Endothelial cell of umbilical vein (primary cell): ENCODE measurements at regions not wholly inside any gene's neighbourhood (a gene's known extent, or its start where the extent isn't known, plus 50 kb on each side); places are given as distances from the start of the nearest gene placed in this dataset.

Source experiments
- BruUV-seq: library from RNA; stranded (reverse); fragments of 400-500 nt; replicated peaks from 2 replicates; lab custom pipeline; 2021; lab: Mats Ljungman, UMichigan
- CTCF ChIA-PET: fragments of 300-600, 350-600 bp; sonication (Branson Sonifier 250); formaldehyde crosslinking; loops from one replicate; lab custom pipeline; 2021; ENCODE audit warnings: antibody characterized with exemption, inconsistent platforms; lab: Charles Lee
- POLR2A ChIA-PET: fragments of 300-600, 350-600 bp; sonication (Branson Sonifier 250); formaldehyde crosslinking; loops from one replicate; lab custom pipeline; 2021; ENCODE audit warnings: antibody characterized with exemption, inconsistent platforms; lab: Charles Lee
- DNase-seq: peaks from one replicate; pipeline ENCODE4 v3.0.0-alpha.2; 2011; ENCODE audit warnings: low read depth, low spot score
- FAIRE-seq: peaks from 2 replicates; lab custom pipeline; 2011; peaks lifted over from hg19 to GRCh38; lab: Jason Lieb, UNC
- H2AFZ ChIP-seq: 2 replicates; pipeline ENCODE4 v1.6.0; 2012; ENCODE audit warnings: low read depth, low read length, control low read depth, inconsistent platforms
- H3K27ac ChIP-seq: 2 replicates; pipeline ENCODE4 v1.5.1; 2011; ENCODE audit warnings: low read depth, mild to moderate bottlenecking, control low read depth, low read length, moderate library complexity; ENCODE audit not compliant: insufficient read depth
- H3K27me3 ChIP-seq, 2 experiments: 2 replicates each; pipeline versions ENCODE4 v1.6.0 to v1.6.1; 2011; ENCODE audit warnings: low read length in 2 of 2, mixed read lengths in 1 of 2; ENCODE audit not compliant: control insufficient read depth in 2 of 2, insufficient read depth in 2 of 2
- H3K36me3 ChIP-seq, 2 experiments: 2 replicates in 1 of 2; 3 replicates in 1 of 2; pipeline ENCODE4 v1.5.1; 2011; ENCODE audit warnings: low read length in 2 of 2, mild to moderate bottlenecking in 1 of 2, moderate library complexity in 1 of 2; ENCODE audit not compliant: control insufficient read depth in 2 of 2, insufficient read depth in 2 of 2; ENCODE audit errors: extremely low read depth in 1 of 2
- H3K4me1 ChIP-seq: 3 replicates; pipeline ENCODE4 v1.5.1; 2011; ENCODE audit warnings: mild to moderate bottlenecking, low read length; ENCODE audit not compliant: control insufficient read depth, insufficient read depth; ENCODE audit errors: extremely low read depth
- H3K4me2 ChIP-seq: 2 replicates; pipeline ENCODE4 v1.6.1; 2011; ENCODE audit warnings: low read length, control low read depth, mixed read lengths; ENCODE audit not compliant: insufficient read depth
- H3K4me3 ChIP-seq, 3 experiments: fragments of 200-600 bp in 1 of 3; sonication (generic), shearing (Covaris generic) in 1 of 3; replicated peaks in 1 of 3; 2 replicates each; pipeline ENCODE4 v1.5.1; 2011 to 2016; ENCODE audit warnings: control low read depth in 3 of 3, low read length in 3 of 3, mild to moderate bottlenecking in 2 of 3, inconsistent platforms in 1 of 3, low read depth in 1 of 3, moderate library complexity in 1 of 3; ENCODE audit not compliant: insufficient read depth in 1 of 3
- H3K79me2 ChIP-seq: 2 replicates; pipeline ENCODE4 v1.6.0; 2012; ENCODE audit warnings: low read length, inconsistent platforms; ENCODE audit not compliant: control insufficient read depth, insufficient read depth
- H3K9ac ChIP-seq: replicated peaks from 2 replicates; pipeline ENCODE3; 2011; ENCODE audit warnings: low read length, control low read depth; ENCODE audit not compliant: insufficient read depth; ENCODE audit errors: extremely low read depth
- H3K9me1 ChIP-seq: replicated peaks from 3 replicates; pipeline ENCODE4 v1.6.0; 2011; ENCODE audit warnings: mild to moderate bottlenecking, low read length; ENCODE audit not compliant: control insufficient read depth, insufficient read depth; ENCODE audit errors: extremely low read depth
- H3K9me3 ChIP-seq: replicated peaks from 2 replicates; pipeline ENCODE4 v1.5.1; 2012; ENCODE audit warnings: low read length, inconsistent platforms; ENCODE audit not compliant: control insufficient read depth, insufficient read depth
- H4K20me1 ChIP-seq: replicated peaks from 2 replicates; pipeline ENCODE3; 2011; ENCODE audit warnings: mild to moderate bottlenecking, low read length; ENCODE audit not compliant: control insufficient read depth, insufficient read depth; ENCODE audit errors: extremely low read depth
- EZH2 ChIP-seq: IDR thresholded peaks from 2 replicates; pipeline ENCODE4 v1.6.1; 2012; ENCODE audit warnings: borderline replicate concordance, low read depth, mild to moderate bottlenecking, moderate library complexity, low read length, inconsistent platforms; ENCODE audit not compliant: severe bottlenecking
- FOS ChIP-seq: IDR thresholded peaks from 2 replicates; pipeline ENCODE4 v1.6.1; 2011; ENCODE audit warnings: mild to moderate bottlenecking, low read length, moderate library complexity, borderline replicate concordance; ENCODE audit not compliant: insufficient read depth
- GATA2 ChIP-seq: IDR thresholded peaks from 2 replicates; pipeline ENCODE4 v1.7.0; 2011; ENCODE audit warnings: low read depth, mild to moderate bottlenecking, moderate library complexity, mixed read lengths, low read length; ENCODE audit not compliant: insufficient read length, insufficient read depth
- JUN ChIP-seq: IDR thresholded peaks from 2 replicates; pipeline ENCODE4 v1.6.1; 2011; ENCODE audit warnings: borderline replicate concordance, low read depth; ENCODE audit not compliant: insufficient read length, insufficient read depth
- MYC ChIP-seq: IDR thresholded peaks from one replicate; pipeline ENCODE4 v1.6.1; 2011; ENCODE audit warnings: mild to moderate bottlenecking, low read depth, low read length
- POLR2A ChIP-seq: IDR thresholded peaks from 2 replicates; pipeline ENCODE4 v1.6.1; 2012; ENCODE audit warnings: low read depth, mild to moderate bottlenecking, control low read depth, low read length
- POLR2AphosphoS5 ChIP-seq: IDR thresholded peaks from 2 replicates; pipeline ENCODE4 v1.6.1; 2012; ENCODE audit warnings: low read depth, mild to moderate bottlenecking, control low read depth, low read length, moderate library complexity; ENCODE audit not compliant: insufficient read depth
- dilution Hi-C: fragments of 300-500 bp; cut with MboI; formaldehyde crosslinking; loops from one replicate; pipeline ENCODE4 v1.15.0; 2019; ENCODE audit warnings: low sequenced_read_pairs; ENCODE audit not compliant: extremely low pct_ligation_motif_present
- intact Hi-C: fragments of 100-400 bp; cut with micrococcal nuclease; formaldehyde crosslinking; loops from one replicate; pipeline ENCODE4 v1.10.0; 2022
- TF ChIP-seq, protein P1 (sequence below), 2 donors: IDR thresholded peaks; 1 replicate in 1 of 2; 2 replicates in 1 of 2; pipeline ENCODE4 v1.5.1; 2011; ENCODE audit warnings: low read length in 2 of 2, mild to moderate bottlenecking in 2 of 2, moderate library complexity in 2 of 2, control low read depth in 1 of 2, inconsistent platforms in 1 of 2, low read depth in 1 of 2; ENCODE audit not compliant: insufficient read depth in 1 of 2; ENCODE audit errors: extremely low read depth in 1 of 2
- TF ChIP-seq, protein P2 (sequence below): IDR thresholded peaks from 2 replicates; pipeline ENCODE4 v1.6.1; 2011; ENCODE audit not compliant: insufficient read depth, insufficient read length

DNA sequence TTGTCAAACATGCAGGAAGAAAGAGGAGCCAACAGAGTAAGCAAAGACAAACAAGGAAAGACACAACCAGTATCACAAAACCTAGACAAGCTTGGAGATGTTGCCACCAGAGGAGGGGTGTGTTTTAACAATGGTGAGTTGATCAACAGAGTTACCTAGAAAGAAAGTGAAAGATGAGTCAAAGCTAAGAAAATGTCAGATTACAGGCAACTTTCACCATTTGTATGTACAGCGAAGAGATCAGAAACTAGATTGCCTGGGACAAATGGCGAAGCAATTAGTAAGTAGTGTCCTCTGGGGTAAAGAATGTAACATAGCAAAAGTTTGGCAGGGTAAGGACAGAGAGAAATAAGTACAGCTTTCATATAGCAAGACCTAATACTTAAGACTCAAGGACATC, 51.6 kb upstream of the POU3F2 start:
- POLR2A ChIA-PET, result no interaction called here
- no peaks in the 10 kb centered on the region for H3K79me2 ChIP-seq
- no TSS peak for BruUV-seq
- H2AFZ ChIP-seq, result no peak overlapping the region
- TF ChIP-seq FOS, result no peak
- no peak for TF ChIP-seq POLR2A
- TF ChIP-seq, protein P1, sequence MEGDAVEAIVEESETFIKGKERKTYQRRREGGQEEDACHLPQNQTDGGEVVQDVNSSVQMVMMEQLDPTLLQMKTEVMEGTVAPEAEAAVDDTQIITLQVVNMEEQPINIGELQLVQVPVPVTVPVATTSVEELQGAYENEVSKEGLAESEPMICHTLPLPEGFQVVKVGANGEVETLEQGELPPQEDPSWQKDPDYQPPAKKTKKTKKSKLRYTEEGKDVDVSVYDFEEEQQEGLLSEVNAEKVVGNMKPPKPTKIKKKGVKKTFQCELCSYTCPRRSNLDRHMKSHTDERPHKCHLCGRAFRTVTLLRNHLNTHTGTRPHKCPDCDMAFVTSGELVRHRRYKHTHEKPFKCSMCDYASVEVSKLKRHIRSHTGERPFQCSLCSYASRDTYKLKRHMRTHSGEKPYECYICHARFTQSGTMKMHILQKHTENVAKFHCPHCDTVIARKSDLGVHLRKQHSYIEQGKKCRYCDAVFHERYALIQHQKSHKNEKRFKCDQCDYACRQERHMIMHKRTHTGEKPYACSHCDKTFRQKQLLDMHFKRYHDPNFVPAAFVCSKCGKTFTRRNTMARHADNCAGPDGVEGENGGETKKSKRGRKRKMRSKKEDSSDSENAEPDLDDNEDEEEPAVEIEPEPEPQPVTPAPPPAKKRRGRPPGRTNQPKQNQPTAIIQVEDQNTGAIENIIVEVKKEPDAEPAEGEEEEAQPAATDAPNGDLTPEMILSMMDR (IDR thresholded peaks at IDR 0.05; ENCODE audit: extremely low read depth in 1 of 2, insufficient read depth in 1 of 2, low read depth in 1 of 2, low read length in 2 of 2), result no peak
- TF ChIP-seq GATA2, result no peak
- no peak for TF ChIP-seq EZH2
- TF ChIP-seq, protein P2, sequence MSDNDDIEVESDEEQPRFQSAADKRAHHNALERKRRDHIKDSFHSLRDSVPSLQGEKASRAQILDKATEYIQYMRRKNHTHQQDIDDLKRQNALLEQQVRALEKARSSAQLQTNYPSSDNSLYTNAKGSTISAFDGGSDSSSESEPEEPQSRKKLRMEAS, result no peak
- TF ChIP-seq JUN, result no peak
- no peak for TF ChIP-seq MYC
- TF ChIP-seq POLR2AphosphoS5, result no peak
- no peaks in the 10 kb centered on the region for H4K20me1 ChIP-seq
- FAIRE-seq, result no peak
- H3K9me1 ChIP-seq, result no peaks in the 10 kb centered on the region
- H3K4me3 ChIP-seq, result no peak overlapping the region
- CTCF ChIA-PET, result no interaction called here
- DNase-seq, result no peak
- dilution Hi-C loops, result no loop called here
- H3K9me3 ChIP-seq, result no peaks in the 10 kb centered on the region
- intact Hi-C loops, result no loop called here
- no peak overlapping the region for H3K27ac ChIP-seq
- H3K4me2 ChIP-seq, result no peak overlapping the region
- no peaks in the 10 kb centered on the region for H3K36me3 ChIP-seq
- H3K4me1 ChIP-seq, result no peaks in the 10 kb centered on the region
- no peaks in the 10 kb centered on the region for H3K27me3 ChIP-seq
- H3K9ac ChIP-seq, result no peak overlapping the region
